HK-2 (cell line): ENCODE measurements at regions not wholly inside any gene's neighbourhood (a gene's known extent, or its start where the extent isn't known, plus 50 kb on each side); places are given as distances from the start of the nearest gene placed in this dataset.

ENCODE experiments used
- DNase-seq: peaks from one replicate; pipeline ENCODE4 v3.0.0-alpha.2; 2018; ENCODE audit not compliant: unreplicated experiment

DNA sequence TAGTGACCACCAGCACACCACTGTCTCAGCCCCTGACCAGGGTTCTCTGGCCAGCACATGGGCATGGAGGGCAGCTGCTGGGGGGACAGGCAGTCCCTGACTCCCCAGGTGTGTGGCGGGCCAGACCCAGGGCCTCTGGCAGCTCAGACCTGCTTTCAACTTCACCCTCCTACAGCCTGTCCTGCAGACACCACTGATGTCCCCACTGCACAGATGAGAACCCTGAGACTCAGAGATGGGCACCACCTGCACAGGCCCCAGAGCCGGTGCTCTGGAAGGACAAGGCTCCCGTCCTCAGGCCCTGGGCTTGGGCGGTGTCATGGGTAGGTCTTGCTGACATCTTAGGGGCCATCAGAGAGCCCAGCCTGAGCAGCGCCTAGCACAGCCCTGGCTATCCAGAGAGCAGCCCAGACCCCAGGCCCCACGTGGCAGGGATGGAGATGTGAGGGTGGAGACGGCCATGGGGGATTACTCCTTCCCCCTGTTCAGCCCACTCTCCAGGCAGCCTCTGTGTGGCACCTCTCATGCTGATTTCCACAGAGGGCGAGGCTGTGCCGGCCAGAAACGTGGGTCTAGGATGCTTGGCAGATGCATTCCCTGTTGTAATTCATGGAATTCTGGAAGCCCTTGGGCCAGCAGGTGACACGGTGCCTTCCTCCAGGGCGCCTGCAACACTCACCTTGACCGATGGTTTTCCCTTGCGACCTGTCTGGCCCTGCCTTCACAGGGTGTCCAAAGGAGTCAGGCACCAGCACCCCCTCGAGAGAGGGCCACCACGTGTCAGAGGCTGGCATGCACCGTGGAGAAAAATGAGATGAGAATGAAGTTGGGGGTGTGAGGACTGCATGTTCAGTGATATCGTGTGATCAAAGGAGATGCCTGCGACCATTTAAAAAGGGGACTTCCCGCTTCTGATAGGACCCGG lies 61.2 kb upstream of the GLI2 start:
- DNase-seq, result no peak

DNA sequence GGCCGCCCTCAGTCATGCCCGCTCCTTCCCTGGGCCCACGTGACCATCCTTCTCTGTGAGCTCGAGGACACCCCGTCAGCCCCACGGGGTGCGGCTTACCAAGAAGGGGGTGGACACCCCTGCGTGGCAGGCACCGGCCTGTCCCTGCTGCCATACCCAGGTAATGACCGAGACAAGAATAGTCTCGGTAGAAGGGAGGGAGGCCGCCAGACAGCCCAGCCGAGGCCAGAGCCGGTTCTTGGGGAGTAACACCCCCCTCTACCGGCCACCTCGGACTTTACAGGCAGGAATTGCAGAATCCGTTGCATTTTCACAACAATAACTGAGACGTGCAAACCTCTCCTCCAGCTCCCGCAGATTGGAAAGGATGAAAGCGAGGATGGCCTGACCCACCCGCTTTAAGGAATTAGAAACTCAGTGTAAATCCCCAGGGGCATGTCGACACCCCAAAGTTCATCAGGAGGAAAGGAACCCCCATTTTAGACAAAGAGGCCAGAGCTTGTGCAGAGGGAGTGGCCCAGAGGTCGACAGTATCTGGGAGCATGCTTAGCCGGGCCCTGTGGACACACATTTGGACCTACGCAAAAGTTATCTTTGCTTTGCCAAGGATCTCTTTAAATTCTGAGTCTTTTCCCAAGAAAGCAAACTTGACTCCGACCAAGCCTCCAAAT lies 60.1 kb upstream of the GLI2 start:
- DNase-seq, result peak; percentile 25

DNA sequence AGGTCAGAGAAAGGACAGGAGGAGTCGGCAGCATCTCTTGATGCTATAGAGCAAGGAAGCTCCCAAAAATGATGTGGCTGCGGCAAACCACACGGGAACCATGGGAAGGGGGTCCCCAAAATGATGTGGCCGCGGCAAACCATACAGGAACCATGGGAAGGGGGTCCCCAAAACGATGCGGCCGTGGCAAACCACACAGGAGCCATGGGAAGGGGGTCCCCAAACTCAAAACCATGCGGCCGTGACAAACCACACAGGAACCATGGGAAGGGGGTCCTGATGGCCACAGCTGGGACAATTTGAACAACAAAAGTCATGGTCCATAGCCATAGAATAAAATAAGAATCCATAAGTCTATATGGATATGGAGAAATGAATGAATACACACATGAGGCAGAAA lies 58.4 kb upstream of the GLI2 start:
- DNase-seq, result no peak

DNA sequence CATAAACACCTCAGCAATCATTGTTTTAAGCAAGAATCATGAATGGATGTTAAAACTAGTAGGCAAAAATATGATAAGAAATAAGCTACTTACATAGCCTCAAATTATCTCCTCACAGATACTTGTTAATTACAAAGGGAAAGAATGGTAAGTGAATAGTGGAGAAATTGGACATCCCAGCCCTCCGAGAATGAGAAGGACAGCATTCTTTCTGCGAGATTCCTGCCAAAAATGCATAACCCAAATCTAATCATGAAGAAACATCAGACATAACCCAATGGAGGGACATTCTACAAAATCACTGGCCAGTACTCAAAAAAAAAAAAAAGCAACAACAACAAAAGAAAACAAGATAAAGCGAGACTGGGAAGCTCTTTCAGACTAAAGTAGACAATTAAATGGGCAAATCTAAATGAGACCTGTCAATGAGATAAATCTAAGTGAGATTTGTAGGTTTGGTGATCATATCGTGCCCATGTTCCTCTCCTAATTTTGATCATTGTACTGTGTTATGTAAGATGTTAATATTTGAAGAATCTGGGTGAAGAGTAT lies 57.9 kb upstream of the GLI2 start:
- no peak for DNase-seq

DNA sequence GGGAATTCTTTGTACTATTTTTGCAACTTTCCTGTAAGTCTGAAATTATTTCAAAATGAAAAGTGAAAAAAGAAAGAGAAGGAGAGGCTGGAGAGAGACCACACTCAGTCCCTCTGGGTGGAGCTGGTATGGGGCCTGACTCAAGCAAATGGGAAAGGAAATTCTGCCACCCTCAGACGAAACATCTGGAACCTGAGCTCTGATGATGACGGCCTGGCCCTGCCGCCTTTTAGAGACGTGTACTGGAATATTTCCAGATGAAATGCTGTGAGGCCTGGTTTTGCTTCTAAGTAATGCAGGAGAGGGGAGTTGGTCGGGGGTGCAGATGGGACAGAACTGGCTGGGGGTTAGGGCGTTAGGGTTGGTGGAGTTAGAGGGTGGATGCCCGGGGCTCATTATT lies 57.4 kb upstream of the GLI2 start:
- no peak for DNase-seq

DNA sequence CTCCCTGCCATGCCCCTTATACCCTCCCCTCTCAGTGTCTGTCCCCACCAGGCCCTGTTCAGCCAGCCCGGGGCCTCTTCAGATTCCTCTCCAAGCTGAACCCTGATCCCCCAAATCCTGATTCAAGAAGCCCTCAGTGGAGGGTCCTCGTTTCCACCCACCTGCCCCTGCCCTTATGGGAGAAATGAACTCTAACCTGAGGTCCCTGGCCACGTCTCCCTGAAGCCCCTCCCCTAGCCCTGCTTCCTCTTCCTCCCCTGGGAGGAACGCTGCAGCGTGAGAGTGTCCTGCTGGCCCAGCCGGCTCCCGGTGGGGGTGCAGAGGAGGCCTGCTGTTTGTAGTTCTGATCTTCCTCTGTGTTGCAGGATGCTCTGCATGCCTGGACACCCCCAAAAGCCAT lies 56.7 kb upstream of the GLI2 start:
- no peak for DNase-seq

DNA sequence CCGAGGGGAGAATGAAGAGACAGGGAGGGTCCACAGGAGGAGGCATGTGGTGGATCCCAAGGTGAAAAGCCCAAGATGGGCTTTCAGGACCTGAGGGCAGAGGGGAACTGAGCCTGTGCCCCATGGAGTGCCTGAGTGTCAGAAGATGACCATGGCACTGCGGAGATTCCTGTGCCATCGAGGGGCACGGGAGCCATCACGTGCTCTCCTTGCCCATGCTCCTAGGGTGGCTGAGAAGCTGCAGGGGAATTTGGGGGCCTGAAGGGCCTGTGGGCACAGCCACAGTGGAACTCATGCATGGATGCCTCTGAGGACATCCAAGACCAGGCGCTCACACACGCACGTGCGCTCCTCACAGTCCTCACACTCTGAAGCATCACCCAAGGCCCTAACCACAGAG lies 56.1 kb upstream of the GLI2 start:
- no peak for DNase-seq

DNA sequence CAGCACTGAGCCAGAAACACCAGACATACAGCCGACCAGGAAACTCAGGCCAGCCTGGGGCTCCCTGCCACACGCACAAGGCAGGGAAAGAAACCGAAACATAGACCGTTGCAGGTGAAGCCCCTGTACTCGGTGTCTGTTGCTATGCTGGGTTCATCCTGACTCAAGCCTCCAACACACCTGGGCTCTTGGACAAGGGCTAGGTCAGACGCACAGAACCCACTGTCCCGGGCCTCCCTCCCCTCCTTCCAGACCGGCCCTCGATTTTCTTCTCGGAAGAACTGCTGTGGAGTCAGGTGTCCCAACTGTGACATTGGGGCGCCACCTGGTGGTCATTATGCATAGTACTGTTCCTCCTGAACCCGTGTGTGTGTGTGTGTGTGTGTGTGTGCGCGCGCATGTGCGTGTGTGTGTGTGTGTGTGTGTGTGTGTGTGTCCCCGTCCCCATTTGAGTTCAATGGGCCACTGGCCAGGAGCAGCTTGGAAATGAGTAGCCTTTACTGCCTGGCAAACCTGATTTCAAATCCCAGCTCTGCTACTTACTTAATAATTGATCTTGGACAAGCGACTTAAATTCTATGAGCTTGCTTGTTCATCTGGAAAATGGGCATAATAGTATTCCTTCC lies 55.4 kb upstream of the GLI2 start:
- peak; percentile 80 for DNase-seq

DNA sequence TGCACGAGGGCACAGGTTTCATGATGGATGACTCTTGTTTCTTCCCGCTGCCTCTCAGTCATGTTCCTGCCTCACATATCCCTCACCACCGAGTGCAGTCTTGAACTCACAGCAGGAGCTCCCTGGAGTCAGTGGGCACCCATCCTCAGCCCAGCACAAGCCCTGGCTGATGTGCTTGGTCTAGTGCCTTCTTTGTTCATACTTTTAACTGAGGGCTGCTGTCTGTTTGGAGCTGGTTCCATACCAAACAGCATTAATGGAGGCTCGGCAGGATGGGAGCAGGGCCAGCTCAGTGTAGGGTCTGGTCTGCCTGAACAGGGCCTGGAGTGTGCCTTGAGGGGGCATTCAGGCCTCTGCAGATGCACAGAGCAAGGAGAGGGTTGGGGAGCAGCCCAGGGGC lies 54.5 kb upstream of the GLI2 start:
- DNase-seq, result no peak

DNA sequence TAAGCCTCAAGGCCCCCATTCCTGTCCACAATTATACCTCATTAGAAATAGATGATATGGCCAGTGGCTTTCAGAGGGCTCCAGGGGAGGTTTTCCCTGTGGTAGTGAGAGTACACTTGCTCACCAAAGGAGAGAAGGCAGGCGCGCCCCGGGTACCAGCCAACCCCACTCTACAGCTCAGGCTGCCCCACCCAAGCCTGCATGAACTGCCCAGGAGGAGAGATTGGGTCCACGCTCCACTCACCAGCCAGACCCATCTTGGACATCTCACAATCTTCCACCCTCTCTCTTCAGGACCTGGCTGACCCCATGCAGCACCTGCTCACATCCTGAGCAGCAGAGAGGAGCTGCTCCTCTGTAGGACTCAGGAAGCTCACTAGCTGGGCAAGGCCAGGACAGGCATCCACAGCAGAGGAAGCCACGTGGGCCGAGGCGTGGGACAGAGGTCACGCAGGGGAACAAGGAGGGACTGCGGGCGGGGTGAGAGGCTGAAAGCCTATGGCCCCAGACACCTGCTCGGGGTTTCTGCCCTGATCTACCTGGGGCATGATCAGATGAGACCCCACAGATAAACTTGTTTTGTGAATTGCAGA lies 53.9 kb upstream of the GLI2 start:
- DNase-seq, result no peak

DNA sequence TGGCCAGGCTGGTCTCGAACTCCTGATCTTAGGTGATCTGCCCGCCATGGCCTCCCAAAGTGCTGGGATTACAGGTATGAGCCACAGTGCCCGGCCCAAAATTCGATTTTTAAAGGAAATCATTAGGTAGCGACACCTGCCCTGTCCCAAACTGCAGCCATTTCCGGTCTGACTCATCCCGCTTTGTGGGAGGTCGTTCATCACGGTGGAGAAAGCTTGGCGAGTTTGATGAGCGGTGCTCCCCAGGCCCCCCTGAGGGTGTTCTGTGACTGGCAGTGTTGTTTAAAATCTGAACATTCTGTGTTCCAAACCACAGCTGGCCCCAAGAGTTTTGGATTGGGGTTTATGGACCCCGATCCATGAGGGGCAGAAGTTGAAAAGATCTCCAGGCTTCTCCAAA lies 53.0 kb upstream of the GLI2 start:
- DNase-seq, result no peak

DNA sequence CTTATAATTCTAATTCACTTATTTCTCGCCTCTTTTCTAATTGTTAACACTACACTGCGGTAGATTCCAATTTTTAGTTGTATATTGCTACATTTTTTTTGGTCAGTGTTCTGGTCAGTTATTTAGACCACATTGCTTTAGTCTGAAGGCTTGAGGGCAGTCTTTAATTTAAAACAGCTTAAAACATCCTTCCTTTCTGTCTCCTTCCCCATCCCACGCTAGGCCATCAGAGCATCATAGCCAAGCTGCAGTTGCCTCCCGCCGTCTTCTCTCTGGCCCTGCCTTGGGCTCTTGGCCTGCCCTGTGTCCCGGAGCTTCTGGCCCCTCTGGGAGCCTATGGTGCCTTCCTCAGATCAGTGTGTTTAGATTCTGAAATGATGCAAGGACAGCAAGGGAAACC lies 52.6 kb upstream of the GLI2 start:
- DNase-seq, result no peak

DNA sequence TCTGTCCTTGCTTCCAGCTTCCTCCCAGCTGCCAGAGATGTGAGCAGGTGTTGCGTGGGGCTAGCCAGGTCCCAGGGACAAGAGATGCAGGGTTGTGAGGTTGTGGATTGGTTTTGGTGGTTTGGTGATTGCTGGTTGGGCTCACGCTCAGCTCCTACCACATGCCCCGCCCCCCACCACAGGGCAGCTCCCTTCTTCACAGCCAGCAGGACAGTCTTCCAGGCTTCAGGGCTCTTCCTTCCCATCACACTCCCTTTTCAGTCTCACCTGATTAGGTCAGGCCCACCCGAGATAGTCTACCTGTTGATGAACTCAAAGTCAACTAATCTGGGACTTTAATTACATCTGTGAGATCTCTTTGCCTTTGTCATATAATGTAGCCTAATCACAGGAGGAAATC lies 52.0 kb upstream of the GLI2 start:
- DNase-seq, result no peak

DNA sequence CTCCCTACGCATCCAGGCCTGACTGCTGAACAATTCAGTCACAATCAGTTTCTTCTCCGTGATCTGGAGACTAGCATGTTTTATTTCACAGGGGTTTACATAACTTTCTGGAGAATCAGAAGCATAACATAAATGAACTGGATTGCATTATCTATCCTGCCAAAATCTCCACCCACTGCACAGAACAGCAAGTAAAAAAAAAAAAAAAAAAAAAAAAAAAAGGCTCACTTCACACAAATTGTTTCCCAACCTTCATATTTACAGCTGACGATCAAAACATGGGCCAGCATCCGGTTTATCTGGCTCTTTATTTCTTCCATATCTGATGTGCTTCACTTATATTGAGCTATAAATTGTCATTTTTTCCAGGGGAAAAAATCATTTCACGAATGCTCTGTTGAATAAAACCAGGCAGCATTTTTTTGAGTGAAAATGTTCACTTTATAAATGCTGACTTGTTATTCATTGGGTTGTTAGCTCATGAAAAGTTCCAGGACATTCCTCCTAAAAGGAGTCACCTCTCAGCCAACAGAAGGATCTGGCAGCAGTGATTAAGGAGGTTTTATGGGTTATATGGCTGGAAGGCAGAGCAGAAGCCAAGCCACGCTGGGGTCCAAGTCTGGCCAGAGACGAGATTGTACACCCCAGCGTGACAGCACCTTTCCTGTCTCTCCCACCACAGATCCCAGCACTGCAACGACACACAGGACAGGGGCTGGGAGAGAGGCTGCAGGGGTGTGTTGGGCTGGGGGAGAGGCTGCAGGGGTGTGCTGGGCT lies 51.2 kb upstream of the GLI2 start:
- DNase-seq, result no peak

DNA sequence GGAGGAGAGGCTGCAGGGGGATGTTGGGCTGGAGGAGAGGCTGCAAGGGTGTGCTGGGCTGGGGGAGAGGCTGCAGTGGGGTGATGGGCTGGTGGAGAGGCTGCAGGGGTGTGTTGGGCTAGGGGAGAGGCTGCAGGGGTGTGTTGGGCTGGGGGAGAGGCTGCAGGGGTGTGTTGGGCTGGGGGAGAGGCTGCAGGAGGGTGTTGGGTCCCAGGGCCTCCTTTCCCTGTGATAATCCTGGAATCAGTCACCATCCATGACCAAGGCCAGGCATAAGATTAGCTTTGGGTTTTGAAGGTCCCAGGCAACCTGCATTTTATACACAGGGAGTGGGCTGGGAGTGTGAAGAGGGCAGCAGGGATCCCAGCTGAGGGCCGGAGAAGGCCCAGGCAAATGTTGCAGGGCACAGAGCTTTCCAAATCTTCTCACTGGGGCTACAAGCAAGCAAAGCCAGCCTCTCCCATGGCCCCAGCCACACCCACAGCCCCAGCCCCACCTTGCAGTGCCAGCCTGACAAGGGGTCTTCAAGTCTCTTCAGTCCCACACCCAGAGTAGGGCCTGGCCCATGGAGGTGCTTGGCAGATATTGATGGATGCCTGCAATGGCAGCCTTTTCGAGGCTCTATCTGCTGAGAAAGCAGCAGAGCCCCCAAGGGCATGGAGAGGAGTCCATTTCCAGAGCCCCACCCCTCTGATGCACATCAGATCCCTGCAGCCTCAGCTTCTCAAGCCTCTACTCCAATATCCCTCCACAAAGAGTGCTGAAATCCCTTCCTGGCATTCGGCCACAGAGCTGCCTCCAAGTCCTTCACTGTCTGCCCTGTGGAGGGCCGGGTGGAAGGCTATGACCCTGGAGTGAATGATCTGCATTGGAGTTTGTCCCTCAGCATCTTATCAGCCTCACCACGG lies 50.3 kb upstream of the GLI2 start:
- DNase-seq, result no peak
